ENCODE measurements at regions not wholly inside any gene's neighbourhood (a gene's known extent, or its start where the extent isn't known, plus 50 kb on each side); places are given as distances from the start of the nearest gene placed in this dataset.

- no peak for TF ChIP-seq CTCF (IDR thresholded peaks at IDR 0.05; ENCODE audit: insufficient read depth, low read depth, low read length)
- DNase-seq (ENCODE audit: low read depth), result peak; percentile 48
- no peak overlapping the region for H3K4me3 ChIP-seq (ENCODE audit: low read depth, low read length)
These were observed 64.4 kb upstream of the SUB1 start for GRCh38 chr5:32520972-32521371.

- no peak for TF ChIP-seq CTCF (IDR thresholded peaks at IDR 0.05; ENCODE audit: insufficient read depth, low read depth, low read length)
- H3K4me3 ChIP-seq (ENCODE audit: low read depth, low read length), result no peak overlapping the region
- peak; percentile 31 for DNase-seq (ENCODE audit: low read depth)
These were observed 65.0 kb upstream of the SUB1 start for GRCh38 chr5:32520356-32520755.

DNA sequence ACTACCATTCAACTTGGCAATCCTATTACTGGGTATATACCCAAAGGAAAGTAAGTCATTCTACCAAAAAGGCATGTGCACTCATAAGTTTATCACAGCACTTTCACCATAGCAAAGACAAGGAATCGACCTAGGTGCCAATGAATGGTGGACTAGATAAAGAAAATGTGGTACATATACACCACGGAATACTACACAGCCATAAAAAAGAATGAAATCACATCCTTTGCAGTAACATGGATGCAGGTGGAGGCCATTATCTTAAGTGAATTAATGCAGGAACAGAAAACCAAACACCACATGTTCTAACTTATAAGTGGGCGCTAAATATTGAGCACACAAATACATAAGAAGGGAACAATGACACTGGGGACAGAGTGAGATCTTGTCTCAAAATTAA lies 65.8 kb upstream of the SUB1 start:
- no peak overlapping the region for H3K4me3 ChIP-seq (ENCODE audit: low read depth, low read length)
- no peak for DNase-seq (ENCODE audit: low read depth)
- no peak for TF ChIP-seq CTCF (IDR thresholded peaks at IDR 0.05; ENCODE audit: insufficient read depth, low read depth, low read length)

DNA sequence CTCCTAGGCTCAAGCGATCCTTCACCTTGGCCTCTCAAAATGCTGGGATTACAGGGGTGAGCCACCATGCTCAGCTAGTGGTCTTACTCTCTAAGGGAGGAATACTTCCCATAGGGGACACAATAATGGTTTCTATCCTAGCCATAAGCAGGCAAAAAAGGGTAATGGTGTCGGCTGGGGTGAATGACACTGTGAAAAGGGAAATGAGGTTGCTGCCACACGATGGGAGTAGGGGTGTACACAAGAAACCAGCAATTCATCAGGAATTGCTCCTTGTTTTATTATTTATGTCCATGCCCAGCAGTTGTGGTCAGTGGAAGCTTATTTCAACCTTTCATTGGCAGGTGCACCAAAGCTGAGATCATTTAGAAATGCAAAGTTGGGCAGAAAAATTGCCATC lies 70.3 kb upstream of the ZFR start:
- no peak for TF ChIP-seq CTCF (IDR thresholded peaks at IDR 0.05; ENCODE audit: insufficient read depth, low read depth, low read length)
- no peak overlapping the region for H3K4me3 ChIP-seq (ENCODE audit: low read depth, low read length)

DNA sequence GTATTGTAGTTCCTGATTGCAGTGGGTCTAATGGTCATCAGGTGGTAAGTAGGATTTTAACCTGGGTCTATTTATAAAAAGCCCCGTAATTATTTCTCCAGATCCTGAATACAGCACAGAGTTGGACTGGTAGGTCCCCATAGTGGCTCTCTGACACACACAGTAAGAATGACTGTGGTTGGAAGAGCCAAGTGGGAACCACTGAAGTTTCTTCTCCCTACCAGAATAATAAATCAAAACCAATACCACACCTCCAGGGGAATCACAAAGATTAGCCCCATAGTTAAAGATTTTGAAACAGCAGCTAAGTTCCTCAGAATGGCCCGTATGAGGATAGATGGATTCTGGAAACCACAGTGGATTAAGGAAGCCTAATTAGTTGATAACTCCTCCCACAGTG lies 68.4 kb upstream of the ZFR start:
- H3K4me3 ChIP-seq (ENCODE audit: low read depth, low read length), result no peak overlapping the region
- TF ChIP-seq CTCF (IDR thresholded peaks at IDR 0.05; ENCODE audit: insufficient read depth, low read depth, low read length), result no peak
- DNase-seq (ENCODE audit: low read depth), result no peak

More for the DNA sequence above, 70.3 kb upstream of the ZFR start:
- DNase-seq (ENCODE audit: low read depth), result no peak

DNA sequence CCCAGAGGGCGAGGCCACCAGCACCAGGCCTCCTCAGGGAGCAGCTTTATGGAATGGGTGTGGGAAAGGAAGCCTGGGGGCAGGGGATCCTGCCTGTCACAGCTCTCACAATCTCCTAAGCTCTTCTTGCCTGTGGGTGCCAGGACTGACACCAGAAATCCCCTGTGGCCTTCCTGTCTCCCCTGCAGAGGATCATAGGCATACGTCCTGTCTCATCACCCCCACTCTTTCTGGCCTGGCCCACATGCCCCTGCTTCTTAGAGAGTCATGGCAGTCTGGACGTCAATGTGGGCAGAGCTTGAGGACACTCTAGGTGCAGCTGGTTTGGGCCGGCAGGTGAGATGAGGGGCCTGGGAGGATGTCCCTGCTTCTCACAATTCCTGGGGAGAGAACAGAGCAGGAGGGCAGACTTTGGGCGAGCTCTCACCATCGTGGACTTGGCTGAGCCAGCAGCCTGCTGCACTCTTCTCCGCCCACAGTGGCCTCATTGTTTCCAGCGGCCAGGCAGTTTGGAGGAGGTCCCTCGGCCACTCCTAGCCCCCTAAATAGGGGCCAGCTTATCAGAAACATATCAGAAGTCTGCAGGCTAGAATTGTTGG lies 67.3 kb upstream of the ZFR start:
- no peak overlapping the region for H3K4me3 ChIP-seq (ENCODE audit: low read depth, low read length)
- no peak for TF ChIP-seq CTCF (IDR thresholded peaks at IDR 0.05; ENCODE audit: insufficient read depth, low read depth, low read length)
- DNase-seq (ENCODE audit: low read depth), result no peak

GRCh38 chr5:32510860-32511259 lies 66.3 kb upstream of the ZFR start:
- TF ChIP-seq CTCF (IDR thresholded peaks at IDR 0.05; ENCODE audit: insufficient read depth, low read depth, low read length), result no peak

More at GRCh38 chr5:32510860-32511259, 66.3 kb upstream of the ZFR start:
- DNase-seq (ENCODE audit: low read depth), result no peak
- H3K4me3 ChIP-seq (ENCODE audit: low read depth, low read length), result no peak overlapping the region

Data from fibroblast of villous mesenchyme (primary cell).